Adrenal gland (tissue), 5 donors: ENCODE measurements at regions not wholly inside any gene's neighbourhood (a gene's known extent, or its start where the extent isn't known, plus 50 kb on each side); places are given as distances from the start of the nearest gene placed in this dataset.

Experiments
- CTCF ChIP-seq, 6 experiments: fragments of 450-650 bp in 4 of 6; fragments of 200-600 bp in 2 of 6; sonication (generic) in 1 of 6; IDR thresholded peaks; 1 replicate in 5 of 6; 2 replicates in 1 of 6; pipeline versions ENCODE4 v1.5.1 to v1.8.0; 2016 to 2021; ENCODE audit warnings: antibody characterized with exemption in 6 of 6, mild to moderate bottlenecking in 2 of 6, moderate library complexity in 1 of 6
- POLR2A ChIP-seq, 2 donors: fragments of 450-650 bp; IDR thresholded peaks; one replicate each; pipeline ENCODE4 v1.6.1; 2017; ENCODE audit warnings: antibody characterized with exemption in 2 of 2, mild to moderate bottlenecking in 2 of 2, moderate library complexity in 1 of 2
- donor health status: DM: no; HTN: no; CAD: no.

GRCh38 chr11:22476589-22476988 is 138.4 kb downstream of the SLC17A6 start:
- TF ChIP-seq CTCF (IDR thresholded peaks at IDR 0.05) (no peak), POLR2A (IDR thresholded peaks at IDR 0.05) (no peak)
